ENCODE measurements at regions not wholly inside any gene's neighbourhood (a gene's known extent, or its start where the extent isn't known, plus 50 kb on each side); places are given as distances from the start of the nearest gene placed in this dataset.

GRCh38 chr11:97269527-97269926 lies 879.7 kb downstream of the JRKL start:
- ChIA-PET CTCF (no interaction called here), POLR2A (no interaction called here)
- DNase-seq (ENCODE audit: low read depth, low spot score), result no peak
- no peak overlapping the region for H3K4me3 ChIP-seq (ENCODE audit: low read depth, low read length)
- TF ChIP-seq CTCF (IDR thresholded peaks at IDR 0.05; ENCODE audit: insufficient read depth, low read length, missing control alignments), result no peak

- CTCF ChIA-PET, result no interaction called here
- TF ChIP-seq CTCF (IDR thresholded peaks at IDR 0.05; ENCODE audit: insufficient read depth, low read length, missing control alignments), result no peak
These were observed 889.5 kb downstream of the JRKL start for GRCh38 chr11:97279341-97279740.

GRCh38 chr11:97280347-97280746 lies 890.5 kb downstream of the JRKL start:
- CTCF ChIA-PET, result no interaction called here
- no peak for DNase-seq (ENCODE audit: low read depth, low spot score)
- H3K4me3 ChIP-seq (ENCODE audit: low read depth, low read length), result no peak overlapping the region
- POLR2A ChIA-PET, result no interaction called here
- TF ChIP-seq CTCF (IDR thresholded peaks at IDR 0.05; ENCODE audit: insufficient read depth, low read length, missing control alignments), result no peak

More at GRCh38 chr11:97279341-97279740, 889.5 kb downstream of the JRKL start:
- no peak for DNase-seq (ENCODE audit: low read depth, low spot score)
- no peak overlapping the region for H3K4me3 ChIP-seq (ENCODE audit: low read depth, low read length)
- POLR2A ChIA-PET, result no interaction called here

- H3K4me3 ChIP-seq (ENCODE audit: low read depth, low read length), result no peak overlapping the region
- CTCF ChIA-PET, result no interaction called here
- POLR2A ChIA-PET, result no interaction called here
- DNase-seq (ENCODE audit: low read depth, low spot score), result no peak
- TF ChIP-seq CTCF (IDR thresholded peaks at IDR 0.05; ENCODE audit: insufficient read depth, low read length, missing control alignments), result no peak
These were observed 900.0 kb downstream of the JRKL start for GRCh38 chr11:97289823-97290222.

- H3K4me3 ChIP-seq (ENCODE audit: low read depth, low read length), result no peak overlapping the region
- no peak for DNase-seq (ENCODE audit: low read depth, low spot score)
- POLR2A ChIA-PET, result no interaction called here
- TF ChIP-seq CTCF (IDR thresholded peaks at IDR 0.05; ENCODE audit: insufficient read depth, low read length, missing control alignments), result no peak
- CTCF ChIA-PET, result no interaction called here
These were observed 900.7 kb downstream of the JRKL start for GRCh38 chr11:97290464-97291041.

GRCh38 chr11:97296301-97296700 lies 906.5 kb downstream of the JRKL start:
- ChIA-PET CTCF (no interaction called here), POLR2A (no interaction called here)
- TF ChIP-seq CTCF (IDR thresholded peaks at IDR 0.05; ENCODE audit: insufficient read depth, low read length, missing control alignments), result no peak
- H3K4me3 ChIP-seq (ENCODE audit: low read depth, low read length), result no peak overlapping the region
- DNase-seq (ENCODE audit: low read depth, low spot score), result no peak
